HepG2 (cell line): ENCODE measurements at regions not wholly inside any gene's neighbourhood (a gene's known extent, or its start where the extent isn't known, plus 50 kb on each side); places are given as distances from the start of the nearest gene placed in this dataset.

Source experiments
- ATAC-seq: fragments of 200-7000 bp; cut with Tn5 transposase; 3 replicates; pipeline ENCODE4 v1.9.1; 2020; ENCODE audit warnings: mild to moderate bottlenecking, moderate library complexity
- BruUV-seq: library from RNA; stranded (reverse); fragments of 400-500 nt; replicated peaks from 2 replicates; lab custom pipeline; 2021; lab: Mats Ljungman, UMichigan
- CTCF ChIA-PET: fragments of 300-600 bp; formaldehyde crosslinking; extraction: SDS; loops from one replicate; lab custom pipeline; 2021; ENCODE audit warnings: low total read pairs, inconsistent platforms, low intra/inter-chr PET ratio; lab: Yijun Ruan, JAX
- POLR2A ChIA-PET: fragments of 350-600 bp; sonication (Branson Sonifier 250); formaldehyde crosslinking; loops from one replicate; lab custom pipeline; 2020; ENCODE audit warnings: antibody characterized with exemption, inconsistent platforms; lab: Yijun Ruan, JAX
- DNase-seq: peaks from one replicate; pipeline ENCODE4 v3.0.0-alpha.2; 2015; ENCODE audit warnings: low spot score
- FAIRE-seq: peaks from 3 replicates; lab custom pipeline; 2011; peaks lifted over from hg19 to GRCh38; lab: Jason Lieb, UNC
- H2AFZ ChIP-seq: one replicate; pipeline ENCODE4 v1.6.1; 2011; ENCODE audit warnings: low read length, inconsistent platforms
- H3K27ac ChIP-seq: fragments of 300-600 bp; 3 replicates; pipeline ENCODE4 v1.8.0; 2011; ENCODE audit warnings: mixed run types, mild to moderate bottlenecking, mixed read lengths, low read length, inconsistent platforms; ENCODE audit not compliant: insufficient read depth; ENCODE audit errors: extremely low read length
- H3K27me3 ChIP-seq, 2 experiments: fragments of 200-600 bp in 1 of 2; 2 replicates in 1 of 2; 3 replicates in 1 of 2; pipeline versions ENCODE4 v1.6.0 to v1.8.0; 2011; ENCODE audit warnings: low read length in 2 of 2, mild to moderate bottlenecking in 2 of 2, moderate library complexity in 2 of 2, inconsistent platforms in 1 of 2; ENCODE audit not compliant: insufficient read depth in 2 of 2, control insufficient read depth in 1 of 2
- H3K36me3 ChIP-seq, 2 experiments: fragments of 200-600 bp in 1 of 2; replicated peaks in 1 of 2; 2 replicates in 1 of 2; 3 replicates in 1 of 2; pipeline versions ENCODE4 v1.5.1 to v1.8.0; 2011; ENCODE audit warnings: low read length in 2 of 2, inconsistent platforms in 1 of 2; ENCODE audit not compliant: insufficient read depth in 2 of 2, control insufficient read depth in 1 of 2
- H3K4me1 ChIP-seq: 2 replicates; pipeline ENCODE4 v1.5.1; 2012; ENCODE audit warnings: low read length, inconsistent platforms; ENCODE audit not compliant: insufficient read depth
- H3K4me2 ChIP-seq: 2 replicates; pipeline ENCODE4 v1.6.0; 2011; ENCODE audit warnings: low read depth, low read length, inconsistent platforms
- H3K4me3 ChIP-seq, 3 experiments: fragments of 200-600 bp in 1 of 3; sonication (generic), shearing (Covaris generic) in 1 of 3; replicated peaks in 1 of 3; 2 replicates each; pipeline ENCODE4 v1.5.1; 2011 to 2016; ENCODE audit warnings: low read length in 3 of 3, inconsistent platforms in 2 of 3, low read depth in 2 of 3, mild to moderate bottlenecking in 2 of 3, control low read depth in 1 of 3, mixed read lengths in 1 of 3; ENCODE audit not compliant: insufficient read depth in 1 of 3
- H3K79me2 ChIP-seq: one replicate; pipeline ENCODE4 v1.6.1; 2011; ENCODE audit warnings: low read length, inconsistent platforms; ENCODE audit not compliant: insufficient read depth
- H3K9ac ChIP-seq: 2 replicates; pipeline ENCODE4 v1.6.0; 2011; ENCODE audit warnings: mild to moderate bottlenecking, low read depth, low read length, inconsistent platforms; ENCODE audit not compliant: insufficient read depth
- H3K9me3 ChIP-seq: 2 replicates; pipeline ENCODE4 v1.5.1; 2012; ENCODE audit warnings: mild to moderate bottlenecking, low read length
- H4K20me1 ChIP-seq: 2 replicates; pipeline ENCODE4 v1.6.0; 2011; ENCODE audit warnings: inconsistent platforms, mild to moderate bottlenecking, low read length, moderate library complexity; ENCODE audit not compliant: insufficient read depth
- ARID2 ChIP-seq: sonication (generic); formaldehyde crosslinking; IDR thresholded peaks from 2 replicates; pipeline ENCODE4 v1.8.1; 2022; ENCODE audit warnings: mild to moderate bottlenecking, missing genetic modification reagents, borderline replicate concordance
- CSRNP2 ChIP-seq: sonication (generic); formaldehyde crosslinking; conservative IDR thresholded peaks from 2 replicates; pipeline ENCODE4 v1.8.0; 2022; ENCODE audit warnings: low read depth, missing genetic modification reagents
- HOXA9 ChIP-seq: sonication (generic); formaldehyde crosslinking; IDR thresholded peaks from 2 replicates; pipeline ENCODE4 v1.8.1; 2022; ENCODE audit warnings: missing genetic modification reagents, mild to moderate bottlenecking, moderate library complexity, borderline replicate concordance
- MAFF ChIP-seq: IDR thresholded peaks from 2 replicates; pipeline ENCODE4 v1.6.1; 2011; ENCODE audit warnings: low read depth, low read length, improper control_type of control experiment
- ZFP37 ChIP-seq: sonication (generic); formaldehyde crosslinking; IDR thresholded peaks from 2 replicates; pipeline ENCODE4 v1.4.0; 2020; ENCODE audit warnings: missing genetic modification reagents, borderline replicate concordance
- ZFP41 ChIP-seq: sonication (generic); formaldehyde crosslinking; IDR thresholded peaks from 2 replicates; pipeline ENCODE4 v1.4.0; 2020; ENCODE audit warnings: mild to moderate bottlenecking, missing genetic modification reagents, borderline replicate concordance
- ZNF343 ChIP-seq: sonication (generic); formaldehyde crosslinking; IDR thresholded peaks from 2 replicates; pipeline ENCODE4 v1.4.0; 2020; ENCODE audit warnings: mild to moderate bottlenecking, missing genetic modification reagents
- ZNF407 ChIP-seq: sonication (generic); formaldehyde crosslinking; IDR thresholded peaks from one replicate; pipeline ENCODE4 v1.5.1; 2020; ENCODE audit warnings: mild to moderate bottlenecking, missing genetic modification reagents; ENCODE audit errors: not compliant biosample characterization
- ZNF512B ChIP-seq: sonication (generic); formaldehyde crosslinking; IDR thresholded peaks from 2 replicates; pipeline ENCODE4 v1.5.1; 2020; ENCODE audit warnings: missing genetic modification reagents, mild to moderate bottlenecking, borderline replicate concordance
- ZNF605 ChIP-seq: sonication (generic); formaldehyde crosslinking; IDR thresholded peaks from 2 replicates; pipeline ENCODE4 v1.8.0; 2022; ENCODE audit warnings: mild to moderate bottlenecking, missing genetic modification reagents
- ZNF777 ChIP-seq: sonication (generic); formaldehyde crosslinking; IDR thresholded peaks from 2 replicates; pipeline ENCODE4 v1.4.0; 2020; ENCODE audit warnings: missing genetic modification reagents
- WGBS: methylation state at CpG from one replicate; pipeline ENCODE4 v1.1.6; 2017; ENCODE audit warnings: low lambda C conversion rate; 5-methylcytosine and 5-hydroxymethylcytosine counted together
- in situ Hi-C: cut with HindIII; loops from 2 replicates; pipeline ENCODE4 v1.10.0; 2017; ENCODE audit warnings: low pct_unique_long_range_greater_than_20kb; ENCODE audit not compliant: extremely low pct_ligation_motif_present
- intact Hi-C: fragments of 100-400 bp; cut with micrococcal nuclease; formaldehyde crosslinking; loops from one replicate; pipeline ENCODE4 v1.10.0; 2022; ENCODE audit not compliant: unreplicated experiment

- FAIRE-seq (no peak), DNase-seq (no peak), ATAC-seq (no peak)
- no peaks in the 10 kb centered on the region for H3K9me3 ChIP-seq
- no peaks in the 10 kb centered on the region for H4K20me1 ChIP-seq
- H3K79me2 ChIP-seq = no peaks in the 10 kb centered on the region
- in situ Hi-C loops = no loop called here
- CTCF ChIA-PET = no interaction called here
- intact Hi-C loops = no loop called here
- H2AFZ ChIP-seq = no peak overlapping the region
- no peak overlapping the region for H3K27ac ChIP-seq
- POLR2A ChIA-PET = no interaction called here
- H3K4me1 ChIP-seq = no peaks in the 10 kb centered on the region
- no peaks in the 10 kb centered on the region for H3K27me3 ChIP-seq
- no peak overlapping the region for H3K9ac ChIP-seq
- H3K4me3 ChIP-seq = no peak overlapping the region
- no peaks in the 10 kb centered on the region for H3K36me3 ChIP-seq
- WGBS = 48% methylated on average over 3 of the region's 3 CpGs
- no TSS peak for BruUV-seq
- no peak overlapping the region for H3K4me2 ChIP-seq
- TF ChIP-seq ZNF605 (CRISPR knock-in tag) = no peak
- no peak for TF ChIP-seq ARID2 (CRISPR knock-in tag)
- TF ChIP-seq HOXA9 (CRISPR knock-in tag) = no peak
- TF ChIP-seq ZNF512B = no peak
- no peak for TF ChIP-seq MAFF
- TF ChIP-seq ZFP41 (CRISPR knock-in tag) = no peak
- no peak for TF ChIP-seq ZNF343 (CRISPR knock-in tag)
- no peak for TF ChIP-seq ZFP37
- TF ChIP-seq ZNF777 = no peak
- TF ChIP-seq ZNF407 (CRISPR knock-in tag) = no peak
- TF ChIP-seq CSRNP2 = no peak
These were observed 233.9 kb downstream of the SAMD5 start for GRCh38 chr6:147742440-147742839.
